AG04449 (cell line): ENCODE measurements at regions not wholly inside any gene's neighbourhood (a gene's known extent, or its start where the extent isn't known, plus 50 kb on each side); places are given as distances from the start of the nearest gene placed in this dataset.

ENCODE experiments used
- CTCF ChIA-PET: fragments of 350-600 bp; formaldehyde crosslinking; extraction: SDS; loops from one replicate; lab custom pipeline; 2021; ENCODE audit warnings: antibody characterized with exemption; lab: Yijun Ruan, JAX
- POLR2A ChIA-PET: fragments of 400-600, 350-600 bp; formaldehyde crosslinking; extraction: SDS; loops from one replicate; lab custom pipeline; 2020; ENCODE audit warnings: antibody characterized with exemption, inconsistent platforms; lab: Yijun Ruan, JAX
- DNase-seq: peaks from one replicate; pipeline ENCODE4 v3.0.0-alpha.2; 2010; ENCODE audit warnings: low read depth, low spot score
- H3K4me3 ChIP-seq: 2 replicates; pipeline ENCODE4 v1.5.1; 2011; ENCODE audit warnings: low read depth, mild to moderate bottlenecking, control low read depth, low read length
- TF ChIP-seq, protein P1 (sequence below): IDR thresholded peaks from one replicate; pipeline ENCODE4 v1.5.1; 2011; ENCODE audit warnings: mild to moderate bottlenecking, moderate library complexity, low read length, control low read depth, inconsistent platforms; ENCODE audit not compliant: insufficient read depth; ENCODE audit errors: missing control alignments

DNA sequence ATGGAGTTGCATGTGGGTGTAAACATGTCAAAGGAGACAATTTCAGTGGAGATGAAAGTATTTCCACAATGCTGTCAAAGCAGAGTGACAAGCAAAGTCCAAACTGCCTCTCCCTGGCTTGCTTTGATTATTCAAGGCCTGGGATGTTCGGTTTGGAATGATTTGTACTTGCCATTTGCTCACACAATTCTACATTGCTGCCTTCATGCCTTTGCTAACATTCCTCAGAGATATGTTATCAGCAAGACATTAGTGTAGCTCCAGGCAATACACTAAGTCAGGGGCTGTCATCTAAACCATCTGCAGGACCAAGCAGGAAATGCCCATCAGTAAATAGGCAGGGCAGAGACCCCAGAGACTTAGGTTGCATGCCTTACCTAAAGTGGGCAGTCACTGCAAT is 79.6 kb upstream of the C1QTNF7 start:
- ChIA-PET CTCF (interaction anchor here (1.0 to 1.1 kb wide), 2 partner anchors 10 to 110 kb away, joined by 4 read pairs; no protein-coding TSS in a partner anchor), POLR2A (no interaction called here)
- no peak for DNase-seq
- TF ChIP-seq, protein P1, sequence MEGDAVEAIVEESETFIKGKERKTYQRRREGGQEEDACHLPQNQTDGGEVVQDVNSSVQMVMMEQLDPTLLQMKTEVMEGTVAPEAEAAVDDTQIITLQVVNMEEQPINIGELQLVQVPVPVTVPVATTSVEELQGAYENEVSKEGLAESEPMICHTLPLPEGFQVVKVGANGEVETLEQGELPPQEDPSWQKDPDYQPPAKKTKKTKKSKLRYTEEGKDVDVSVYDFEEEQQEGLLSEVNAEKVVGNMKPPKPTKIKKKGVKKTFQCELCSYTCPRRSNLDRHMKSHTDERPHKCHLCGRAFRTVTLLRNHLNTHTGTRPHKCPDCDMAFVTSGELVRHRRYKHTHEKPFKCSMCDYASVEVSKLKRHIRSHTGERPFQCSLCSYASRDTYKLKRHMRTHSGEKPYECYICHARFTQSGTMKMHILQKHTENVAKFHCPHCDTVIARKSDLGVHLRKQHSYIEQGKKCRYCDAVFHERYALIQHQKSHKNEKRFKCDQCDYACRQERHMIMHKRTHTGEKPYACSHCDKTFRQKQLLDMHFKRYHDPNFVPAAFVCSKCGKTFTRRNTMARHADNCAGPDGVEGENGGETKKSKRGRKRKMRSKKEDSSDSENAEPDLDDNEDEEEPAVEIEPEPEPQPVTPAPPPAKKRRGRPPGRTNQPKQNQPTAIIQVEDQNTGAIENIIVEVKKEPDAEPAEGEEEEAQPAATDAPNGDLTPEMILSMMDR: no peak
- no peak overlapping the region for H3K4me3 ChIP-seq

DNA sequence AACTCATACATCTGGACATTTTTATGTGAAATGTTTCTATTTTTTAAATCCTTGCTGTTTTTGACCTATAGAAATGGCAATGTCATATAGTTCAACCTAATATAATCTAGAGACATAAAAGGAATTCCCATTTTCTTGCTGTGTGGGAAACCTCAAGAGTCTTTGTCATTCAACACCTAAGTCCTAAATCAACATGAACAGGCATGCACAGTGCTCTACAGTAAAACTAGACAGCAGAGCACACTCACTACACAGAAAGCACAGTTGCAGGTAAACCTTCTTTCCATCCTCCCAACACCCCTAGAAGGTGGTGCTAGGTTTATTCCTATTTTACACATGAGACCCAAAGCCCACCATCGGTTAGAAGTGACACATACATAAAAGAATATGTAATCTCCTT is 79.1 kb upstream of the C1QTNF7 start:
- POLR2A ChIA-PET: no interaction called here
- H3K4me3 ChIP-seq: no peak overlapping the region
- TF ChIP-seq, protein P1: no peak
- DNase-seq: no peak
- CTCF ChIA-PET: no interaction called here

DNA sequence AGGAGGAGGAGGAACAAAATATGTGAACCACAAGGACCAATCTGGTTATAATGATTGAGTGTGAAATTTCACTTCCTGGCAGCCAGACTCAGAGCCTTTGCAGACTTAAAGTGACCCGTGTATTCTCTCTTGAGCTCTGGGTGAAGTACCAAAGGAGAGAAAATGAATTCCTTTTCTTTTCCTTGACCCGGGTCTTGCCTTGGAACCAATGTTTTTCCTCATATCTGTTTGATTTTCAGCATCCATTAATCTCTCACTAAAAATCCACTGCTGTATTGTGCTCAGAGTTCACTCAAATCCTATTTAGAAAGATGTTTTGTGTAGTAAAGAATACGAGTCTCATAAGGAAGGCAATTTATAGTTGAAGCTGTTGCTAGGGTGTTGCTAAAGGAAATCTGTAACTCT is 78.3 kb upstream of the C1QTNF7 start:
- H3K4me3 ChIP-seq: no peak overlapping the region

DNA sequence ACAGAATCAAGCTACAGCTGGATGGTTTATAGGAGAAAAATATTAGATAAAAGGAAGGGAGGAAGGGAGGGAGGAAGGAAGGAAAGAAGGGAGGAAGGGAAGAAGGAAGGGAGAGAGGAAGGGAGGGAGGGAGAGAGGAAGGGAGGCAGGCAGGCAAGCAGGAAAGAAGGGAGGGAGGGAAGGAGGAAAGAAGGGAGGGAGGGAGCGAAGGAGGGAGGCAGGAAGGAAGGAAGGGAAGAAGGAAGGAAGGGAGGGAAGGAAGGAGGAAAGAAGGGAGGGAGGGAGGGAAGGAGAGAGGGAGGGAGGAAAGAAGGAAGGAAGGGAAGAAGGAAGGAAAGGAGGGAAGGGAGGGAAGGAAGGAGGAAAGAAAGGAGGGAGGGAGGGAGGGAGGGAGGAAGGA is 77.9 kb upstream of the C1QTNF7 start:
- TF ChIP-seq, protein P1: no peak
- ChIA-PET POLR2A (no interaction called here), CTCF (interaction anchor here (1.2 kb wide), 1 partner anchor 46 kb away, joined by 3 read pairs; no protein-coding TSS in a partner anchor)
- no peak for DNase-seq
- no peak overlapping the region for H3K4me3 ChIP-seq

More for the DNA sequence above, 78.3 kb upstream of the C1QTNF7 start:
- TF ChIP-seq, protein P1: no peak
- POLR2A ChIA-PET: no interaction called here
- CTCF ChIA-PET: interaction anchor here (1.2 kb wide), 1 partner anchor 46 kb away, joined by 3 read pairs; no protein-coding TSS in a partner anchor
- DNase-seq: no peak

DNA sequence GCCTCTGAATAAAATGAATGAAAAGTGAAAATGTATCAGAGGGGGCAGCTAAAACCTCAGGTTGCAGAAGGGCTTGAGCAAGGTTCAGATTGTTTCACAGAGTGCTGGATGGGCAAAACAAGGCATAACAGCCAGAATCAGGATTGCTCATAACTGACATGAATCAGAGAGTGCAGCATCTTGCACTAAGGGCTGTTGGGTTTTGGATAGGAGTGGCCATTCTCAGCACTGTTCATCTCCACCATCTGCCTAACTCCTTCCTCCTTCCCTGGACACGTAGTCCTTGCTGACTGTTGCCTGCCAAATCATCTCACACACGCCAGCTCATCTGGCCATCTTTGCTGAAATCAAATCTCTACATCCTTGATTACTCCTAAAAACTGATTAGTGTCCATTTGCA is 75.3 kb upstream of the C1QTNF7 start:
- CTCF ChIA-PET: interaction anchor here (0.7 kb wide), 1 partner anchor 17 kb away, joined by 3 read pairs; no protein-coding TSS in a partner anchor
- no peak for DNase-seq
- POLR2A ChIA-PET: no interaction called here
- no peak overlapping the region for H3K4me3 ChIP-seq
- TF ChIP-seq, protein P1: no peak

DNA sequence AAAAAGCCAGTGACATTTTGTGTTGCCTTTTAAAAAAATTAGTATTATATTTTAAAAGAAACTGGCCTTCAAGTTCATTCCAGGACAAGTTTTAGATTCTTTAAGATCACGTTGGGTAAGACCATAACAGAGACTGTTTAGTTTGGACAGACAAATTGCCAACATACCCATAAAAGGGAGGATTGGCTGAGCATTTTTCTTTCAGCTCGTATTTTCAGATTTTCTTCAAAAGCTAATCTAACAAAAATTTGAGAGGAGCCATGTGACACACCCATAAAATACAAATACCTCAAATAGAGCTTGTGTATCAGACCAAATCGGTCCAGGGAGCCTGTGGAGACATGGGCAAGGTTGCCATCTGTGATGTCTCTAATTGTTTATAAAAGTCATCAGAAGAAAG is 74.6 kb upstream of the C1QTNF7 start:
- DNase-seq: no peak
- ChIA-PET CTCF (interaction anchor here (0.7 kb wide), 1 partner anchor 18 kb away, joined by 3 read pairs; no protein-coding TSS in a partner anchor), POLR2A (no interaction called here)
- TF ChIP-seq, protein P1: no peak
- H3K4me3 ChIP-seq: no peak overlapping the region
